Fibroblast of villous mesenchyme (primary cell): ENCODE measurements at regions not wholly inside any gene's neighbourhood (a gene's known extent, or its start where the extent isn't known, plus 50 kb on each side); places are given as distances from the start of the nearest gene placed in this dataset.
"Not testable (repeated sequence)": the region's sequence is repeated elsewhere in the genome, so short reads cannot be mapped to it uniquely, and the experiment has no call there.

Experiments used
- DNase-seq: peaks from one replicate; pipeline ENCODE4 v3.0.0-alpha.2; 2010; ENCODE audit warnings: low read depth
- H3K4me3 ChIP-seq: 2 replicates; pipeline ENCODE4 v1.5.1; 2011; ENCODE audit warnings: low read depth, mild to moderate bottlenecking, low read length
- TF ChIP-seq, protein P1 (sequence below): IDR thresholded peaks from 2 replicates; pipeline ENCODE4 v1.5.1; 2012; ENCODE audit warnings: low read depth, mild to moderate bottlenecking, low read length; ENCODE audit not compliant: insufficient read depth

DNA sequence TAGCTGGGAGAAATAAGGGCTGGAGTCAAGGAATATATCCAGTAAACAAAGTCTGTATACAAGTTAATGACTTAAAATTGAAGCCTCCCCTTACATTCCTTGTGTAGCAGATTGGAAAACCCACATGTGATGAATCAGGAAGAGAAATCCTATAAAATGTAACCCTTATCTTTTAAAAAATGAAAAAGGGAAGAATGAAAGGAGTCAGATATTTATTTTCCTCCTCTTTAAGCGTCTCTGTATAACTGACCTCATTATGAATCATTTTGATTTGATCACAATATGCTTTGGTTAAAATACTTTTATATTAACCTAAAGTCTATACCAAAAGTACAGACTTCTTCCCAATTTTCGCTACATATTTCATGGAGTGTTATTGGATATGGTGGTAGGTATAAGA lies 316.3 kb upstream of the STAC start:
- no peak overlapping the region for H3K4me3 ChIP-seq
- no peak for DNase-seq
- TF ChIP-seq, protein P1, sequence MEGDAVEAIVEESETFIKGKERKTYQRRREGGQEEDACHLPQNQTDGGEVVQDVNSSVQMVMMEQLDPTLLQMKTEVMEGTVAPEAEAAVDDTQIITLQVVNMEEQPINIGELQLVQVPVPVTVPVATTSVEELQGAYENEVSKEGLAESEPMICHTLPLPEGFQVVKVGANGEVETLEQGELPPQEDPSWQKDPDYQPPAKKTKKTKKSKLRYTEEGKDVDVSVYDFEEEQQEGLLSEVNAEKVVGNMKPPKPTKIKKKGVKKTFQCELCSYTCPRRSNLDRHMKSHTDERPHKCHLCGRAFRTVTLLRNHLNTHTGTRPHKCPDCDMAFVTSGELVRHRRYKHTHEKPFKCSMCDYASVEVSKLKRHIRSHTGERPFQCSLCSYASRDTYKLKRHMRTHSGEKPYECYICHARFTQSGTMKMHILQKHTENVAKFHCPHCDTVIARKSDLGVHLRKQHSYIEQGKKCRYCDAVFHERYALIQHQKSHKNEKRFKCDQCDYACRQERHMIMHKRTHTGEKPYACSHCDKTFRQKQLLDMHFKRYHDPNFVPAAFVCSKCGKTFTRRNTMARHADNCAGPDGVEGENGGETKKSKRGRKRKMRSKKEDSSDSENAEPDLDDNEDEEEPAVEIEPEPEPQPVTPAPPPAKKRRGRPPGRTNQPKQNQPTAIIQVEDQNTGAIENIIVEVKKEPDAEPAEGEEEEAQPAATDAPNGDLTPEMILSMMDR = no peak

DNA sequence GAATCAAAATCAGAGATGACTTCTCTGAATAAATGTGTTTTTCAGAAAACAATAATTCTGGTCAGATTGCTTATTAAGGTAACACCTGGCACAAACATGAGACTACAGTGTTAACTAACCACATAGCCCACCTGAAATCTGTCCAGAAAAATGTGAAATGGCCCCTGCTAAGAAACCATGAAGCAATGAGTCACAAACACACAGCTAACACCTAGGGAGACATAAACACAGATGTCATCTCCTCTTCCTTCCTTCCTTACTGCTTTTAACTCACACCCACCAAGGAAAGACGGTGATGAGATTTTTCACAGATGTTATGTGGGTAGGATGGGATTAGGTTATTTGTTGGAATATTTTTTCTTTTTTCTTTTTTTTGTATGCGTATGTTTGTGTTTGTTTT lies 315.0 kb upstream of the STAC start:
- TF ChIP-seq, protein P1 = no peak
- no peak overlapping the region for H3K4me3 ChIP-seq
- DNase-seq = no peak

DNA sequence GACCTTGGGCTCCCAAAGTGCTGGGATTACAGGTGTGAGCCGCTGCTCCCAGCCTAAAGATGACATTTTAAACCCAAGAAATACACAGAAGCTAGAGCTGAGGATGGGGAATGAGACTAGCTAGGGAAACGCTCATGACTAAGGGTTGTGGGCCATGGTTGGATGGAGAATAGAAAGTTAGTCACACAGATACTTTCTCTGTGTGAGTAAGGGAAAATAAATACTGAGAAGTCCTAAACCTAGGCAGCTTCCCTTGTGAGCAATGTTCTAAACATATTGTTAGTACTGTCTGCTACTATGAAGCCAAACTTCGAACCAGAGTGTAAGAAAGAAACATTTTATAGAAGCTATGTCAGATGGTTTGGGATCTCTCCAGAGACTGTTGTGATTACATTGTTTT lies 304.8 kb upstream of the STAC start:
- TF ChIP-seq, protein P1 = no peak
- H3K4me3 ChIP-seq = no peak overlapping the region
- DNase-seq = no peak

DNA sequence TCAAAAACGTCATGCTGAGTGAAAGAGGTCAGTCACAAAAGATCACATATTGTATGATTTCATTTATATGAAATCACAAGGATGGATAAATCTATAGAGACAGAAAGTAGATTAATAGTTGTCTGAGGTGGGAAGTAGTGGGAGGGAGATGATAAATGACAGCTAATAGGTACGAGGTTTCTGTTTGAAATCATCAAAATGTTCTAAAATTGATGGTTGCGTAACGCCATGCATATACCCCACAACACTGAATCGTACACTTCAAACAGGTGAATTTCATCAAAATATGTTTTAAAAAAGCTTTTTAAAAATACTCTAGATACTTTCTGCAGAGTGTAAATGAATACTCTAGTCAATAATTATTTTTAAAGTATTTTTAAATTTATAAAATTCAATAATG lies 303.0 kb upstream of the STAC start:
- TF ChIP-seq, protein P1 = no peak
- no peak overlapping the region for H3K4me3 ChIP-seq
- DNase-seq = no peak

DNA sequence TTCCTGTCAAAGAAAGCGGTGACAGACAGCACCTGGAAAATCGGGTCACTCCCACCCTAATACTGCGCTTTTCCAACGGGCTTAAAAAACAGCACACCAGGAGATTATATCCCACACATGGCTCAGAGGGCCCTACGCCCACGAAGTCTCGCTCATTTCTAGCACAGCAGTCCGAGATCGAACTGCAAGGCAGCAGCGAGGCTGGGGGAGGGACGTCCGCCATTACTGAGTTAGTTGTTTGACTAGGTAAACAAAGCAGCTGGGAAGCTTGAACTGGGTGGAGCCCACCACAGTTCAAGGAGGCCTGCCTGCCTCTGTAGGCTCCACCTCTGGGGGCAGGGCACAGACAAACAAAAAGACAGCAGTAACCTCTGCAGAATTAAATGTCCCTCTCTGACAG lies 297.3 kb upstream of the STAC start:
- not testable (repeated sequence) for DNase-seq, H3K4me3 ChIP-seq

DNA sequence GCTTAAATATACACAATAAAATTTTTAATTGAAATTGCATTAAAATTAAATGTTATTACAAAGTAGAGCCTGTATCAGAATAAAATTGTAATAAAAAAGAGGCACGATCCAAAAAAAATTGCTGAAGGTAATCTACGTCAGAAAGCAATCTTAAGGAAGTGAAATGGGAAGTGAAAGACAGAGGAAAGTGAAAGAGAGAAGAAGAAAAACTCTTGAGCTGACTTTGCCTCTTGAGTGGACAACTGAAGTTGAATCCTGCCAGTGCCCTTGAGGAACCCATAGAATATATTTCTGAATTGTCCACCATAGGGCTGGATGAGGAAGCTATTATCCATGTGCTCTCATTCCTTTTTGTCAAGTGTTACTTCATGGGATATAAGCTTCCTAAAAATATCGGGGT lies 285.1 kb upstream of the STAC start:
- no peak overlapping the region for H3K4me3 ChIP-seq

DNA sequence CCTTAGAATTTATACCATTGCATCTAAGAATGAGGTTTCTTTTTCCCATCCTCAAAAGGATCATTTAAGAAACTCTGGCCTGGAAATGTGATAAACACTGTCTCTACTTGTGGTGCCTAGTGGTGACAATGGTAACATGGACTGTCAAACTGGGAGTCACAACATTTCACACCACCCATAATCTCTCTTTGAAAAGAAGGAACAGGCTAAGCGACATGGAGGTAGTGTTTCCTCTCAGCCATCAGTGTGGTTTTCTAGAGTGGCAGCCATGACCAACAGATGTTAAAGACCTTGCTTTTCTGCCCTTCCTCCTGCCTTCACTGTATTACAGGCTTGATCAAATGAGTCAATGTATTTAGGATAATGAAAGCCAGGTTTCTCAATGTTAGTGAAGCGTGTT lies 283.1 kb upstream of the STAC start:
- H3K4me3 ChIP-seq = no peak overlapping the region
- no peak for DNase-seq
- TF ChIP-seq, protein P1 = no peak

More for the DNA sequence above, 285.1 kb upstream of the STAC start:
- no peak for DNase-seq
- TF ChIP-seq, protein P1 = no peak
